Liver (tissue), 8 donors: ENCODE measurements at regions not wholly inside any gene's neighbourhood (a gene's known extent, or its start where the extent isn't known, plus 50 kb on each side); places are given as distances from the start of the nearest gene placed in this dataset.

ENCODE experiments used
- DNase-seq: peaks from one replicate; pipeline ENCODE4 v3.0.0-alpha.2; 2017; ENCODE audit warnings: low spot score
- H3K27ac ChIP-seq, 2 donors: one replicate each; pipeline ENCODE4 v1.7.0; 2013; ENCODE audit warnings: inconsistent platforms in 2 of 2, low read length in 2 of 2, control low read depth in 1 of 2, low read depth in 1 of 2, mild to moderate bottlenecking in 1 of 2
- H3K27me3 ChIP-seq, 4 donors: one replicate each; pipeline versions ENCODE4 v1.6.1 to v1.7.0; 2013; ENCODE audit warnings: low read length in 3 of 4, inconsistent platforms in 1 of 4, mild to moderate bottlenecking in 1 of 4, moderate library complexity in 1 of 4; ENCODE audit not compliant: control insufficient read depth in 4 of 4, insufficient read depth in 4 of 4
- H3K36me3 ChIP-seq, 4 donors: one replicate each; pipeline versions ENCODE4 v1.6.1 to v1.7.0; 2013; ENCODE audit warnings: low read length in 3 of 4, mild to moderate bottlenecking in 3 of 4, low read depth in 1 of 4, moderate library complexity in 1 of 4; ENCODE audit not compliant: control insufficient read depth in 4 of 4, insufficient read depth in 3 of 4
- H3K4me1 ChIP-seq, 4 donors: one replicate each; pipeline versions ENCODE4 v1.6.1 to v1.7.0; 2013; ENCODE audit warnings: low read length in 3 of 4, mild to moderate bottlenecking in 3 of 4, moderate library complexity in 1 of 4; ENCODE audit not compliant: control insufficient read depth in 4 of 4, insufficient read depth in 4 of 4
- H3K4me3 ChIP-seq, 3 donors: one replicate each; pipeline versions ENCODE4 v1.6.1 to v1.7.0; 2013; ENCODE audit warnings: low read length in 3 of 3, control low read depth in 1 of 3, low read depth in 1 of 3, mild to moderate bottlenecking in 1 of 3
- H3K9ac ChIP-seq, 2 donors: one replicate each; pipeline ENCODE4 v1.7.0; 2013; ENCODE audit warnings: low read length in 2 of 2, mild to moderate bottlenecking in 2 of 2, moderate library complexity in 2 of 2, control low read depth in 1 of 2, low read depth in 1 of 2
- H3K9me3 ChIP-seq, 4 donors: one replicate each; pipeline versions ENCODE4 v1.6.1 to v1.7.0; 2013; ENCODE audit warnings: low read length in 3 of 4; ENCODE audit not compliant: control insufficient read depth in 4 of 4
- ATF3 ChIP-seq: IDR thresholded peaks from 2 replicates; pipeline ENCODE4 v1.6.1; 2016; ENCODE audit warnings: antibody characterized with exemption
- CTCF ChIP-seq: fragments of 150-350 bp; IDR thresholded peaks from 2 replicates; pipeline ENCODE4 v1.5.1; 2017; ENCODE audit warnings: improper control_type of control experiment, low read depth, low read length; ENCODE audit not compliant: missing input control
- EGR1 ChIP-seq, 2 donors: IDR thresholded peaks; 2 replicates each; pipeline ENCODE4 v1.6.1; 2016 to 2018; ENCODE audit warnings: antibody characterized with exemption in 2 of 2, low read depth in 2 of 2
- FOXA1 ChIP-seq: IDR thresholded peaks from 2 replicates; pipeline ENCODE4 v1.6.1; 2016; ENCODE audit warnings: antibody characterized with exemption
- FOXA2 ChIP-seq: IDR thresholded peaks from 2 replicates; pipeline ENCODE4 v1.6.1; 2016; ENCODE audit warnings: antibody characterized with exemption
- GABPA ChIP-seq, 2 donors: IDR thresholded peaks in 1 of 2; conservative IDR thresholded peaks in 1 of 2; 2 replicates each; pipeline ENCODE4 v1.6.1; 2016; ENCODE audit warnings: antibody characterized with exemption in 2 of 2, mild to moderate bottlenecking in 1 of 2, moderate library complexity in 1 of 2
- HNF4A ChIP-seq, 2 donors: conservative IDR thresholded peaks; 2 replicates each; pipeline ENCODE4 v1.6.1; 2016; ENCODE audit warnings: antibody characterized with exemption in 2 of 2, mild to moderate bottlenecking in 2 of 2
- HNF4G ChIP-seq: IDR thresholded peaks from 2 replicates; pipeline ENCODE4 v1.6.1; 2016; ENCODE audit warnings: antibody characterized with exemption
- JUND ChIP-seq, 2 donors: IDR thresholded peaks; 2 replicates each; pipeline ENCODE4 v1.6.1; 2016; ENCODE audit warnings: antibody characterized with exemption in 2 of 2
- MAX ChIP-seq: IDR thresholded peaks from 2 replicates; pipeline ENCODE4 v1.6.1; 2016; ENCODE audit warnings: antibody characterized with exemption
- NR2F2 ChIP-seq: IDR thresholded peaks from 2 replicates; pipeline ENCODE4 v1.6.1; 2016; ENCODE audit warnings: antibody characterized with exemption
- RAD21 ChIP-seq, 2 donors: IDR thresholded peaks; 2 replicates each; pipeline ENCODE4 v1.6.1; 2016; ENCODE audit warnings: antibody characterized with exemption in 2 of 2, mild to moderate bottlenecking in 2 of 2
- REST ChIP-seq: IDR thresholded peaks from 2 replicates; pipeline ENCODE4 v1.6.1; 2016; ENCODE audit warnings: antibody characterized with exemption, mild to moderate bottlenecking
- RXRA ChIP-seq, 2 donors: IDR thresholded peaks; 2 replicates each; pipeline ENCODE4 v1.6.1; 2017 to 2018; ENCODE audit warnings: antibody characterized with exemption in 2 of 2, mild to moderate bottlenecking in 1 of 2
- SP1 ChIP-seq: IDR thresholded peaks from 2 replicates; pipeline ENCODE4 v1.6.1; 2018; ENCODE audit warnings: antibody characterized with exemption, mild to moderate bottlenecking
- TAF1 ChIP-seq: conservative IDR thresholded peaks from 2 replicates; pipeline ENCODE4 v1.6.1; 2016; ENCODE audit warnings: antibody characterized with exemption, mild to moderate bottlenecking
- YY1 ChIP-seq: IDR thresholded peaks from 2 replicates; pipeline ENCODE4 v1.6.1; 2016; ENCODE audit warnings: antibody characterized with exemption, mild to moderate bottlenecking
- ZBTB33 ChIP-seq: IDR thresholded peaks from 2 replicates; pipeline ENCODE4 v1.6.1; 2016; ENCODE audit warnings: antibody characterized with exemption
- WGBS: extraction: QIAGEN DNeasy Blood & Tissue Kit; methylation state at CpG from one replicate; pipeline ENCODE4 v1.1.7; 2013; 5-methylcytosine and 5-hydroxymethylcytosine counted together
- donor health status: healthy.
- donor health status: healthy.
- donor health status: healthy.
- donor health status: healthy.
- donor health status: healthy.

DNA sequence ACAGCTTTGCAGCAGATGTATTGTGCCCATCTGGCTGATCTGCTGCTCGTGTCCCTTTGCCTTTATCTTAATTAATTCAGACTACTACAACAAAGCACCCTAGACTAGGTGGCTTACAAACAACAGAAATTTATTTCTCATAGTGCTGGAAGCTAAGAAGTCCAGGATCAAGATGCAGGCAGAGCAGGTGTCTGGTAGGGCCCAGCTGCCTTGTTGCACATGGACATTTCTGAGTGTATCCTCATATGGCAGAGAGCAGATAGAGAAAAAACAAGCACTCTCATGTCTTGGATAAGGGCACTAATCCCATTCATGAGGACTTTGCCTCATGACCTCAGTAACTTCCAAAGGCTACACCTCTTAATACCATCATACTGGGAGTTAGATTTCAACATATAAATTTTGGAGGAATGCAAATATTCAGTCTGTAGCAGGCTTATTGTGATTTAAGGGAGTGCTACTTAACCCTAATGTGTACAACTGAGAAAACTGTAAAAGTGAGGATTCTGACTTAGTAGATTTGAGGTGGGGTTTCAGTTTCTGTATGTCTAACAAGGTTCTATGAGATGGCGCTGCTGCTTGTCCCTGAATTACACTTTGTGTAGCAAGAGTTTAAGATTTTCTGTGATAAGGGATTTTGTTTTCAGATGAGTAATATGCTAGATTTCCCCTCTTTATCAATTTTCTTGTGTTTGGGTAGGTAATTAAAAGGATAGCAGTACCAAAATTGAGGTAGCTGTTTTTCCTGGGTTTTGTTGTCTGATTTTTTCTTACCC lies 473.2 kb upstream of the TECRL start:
- no peak for TF ChIP-seq FOXA2
- TF ChIP-seq FOXA1 = no peak
- H3K27ac ChIP-seq = no peak overlapping the region
- H3K27me3 ChIP-seq = no peaks in the 10 kb centered on the region
- H3K36me3 ChIP-seq = no peaks in the 10 kb centered on the region
- H3K9me3 ChIP-seq = no peaks in the 10 kb centered on the region
- H3K4me3 ChIP-seq = no peak overlapping the region
- DNase-seq = no peak
- H3K9ac ChIP-seq = no peak overlapping the region
- H3K4me1 ChIP-seq = no peaks in the 10 kb centered on the region
- 58% methylated on average over 2 of the region's 2 CpGs for WGBS

GRCh38 chr4:64880557-64880956 lies 471.3 kb upstream of the TECRL start:
- TF ChIP-seq NR2F2 = no peak
- TF ChIP-seq CTCF = no peak
- 91% methylated on average over 12 of the region's 12 CpGs for WGBS
- Histone ChIP-seq H3K27ac (no peak overlapping the region), H3K4me3 (no peak overlapping the region), H3K4me1 (no peaks in the 10 kb centered on the region), H3K9ac (no peak overlapping the region), H3K27me3 (no peaks in the 10 kb centered on the region), H3K36me3 (no peaks in the 10 kb centered on the region), H3K9me3 (no peaks in the 10 kb centered on the region)
- DNase-seq = no peak

DNA sequence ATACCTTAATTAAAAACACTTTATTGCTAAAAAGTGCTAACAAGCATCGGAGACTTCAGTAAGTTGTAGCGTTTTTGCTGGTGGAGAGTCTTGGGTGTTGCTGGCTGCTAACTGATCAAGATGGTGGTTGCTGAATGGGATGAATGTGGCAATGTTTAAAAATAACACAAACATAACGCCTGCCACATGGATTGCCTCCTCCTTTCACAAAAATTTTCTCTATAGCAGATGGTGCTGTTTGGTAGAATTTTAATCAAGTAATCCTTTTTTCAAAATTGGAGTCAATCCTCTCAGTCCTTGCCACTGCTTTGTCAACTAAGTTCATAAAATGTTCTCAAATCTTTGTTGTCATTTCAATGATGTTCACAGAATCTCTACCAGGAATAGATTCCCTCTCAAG lies 466.8 kb upstream of the TECRL start:
- no peak overlapping the region for H3K9ac ChIP-seq
- no peak for DNase-seq
- H3K27me3 ChIP-seq = no peaks in the 10 kb centered on the region
- H3K27ac ChIP-seq = no peak overlapping the region
- 66% methylated on average over 3 of the region's 3 CpGs for WGBS
- no peaks in the 10 kb centered on the region for H3K36me3 ChIP-seq
- H3K9me3 ChIP-seq = no peaks in the 10 kb centered on the region
- no peaks in the 10 kb centered on the region for H3K4me1 ChIP-seq
- TF ChIP-seq GABPA (IDR thresholded peaks at IDR 0.05 in 1 of 2, conservative IDR thresholded peaks at IDR 0.05 in 1 of 2) (no peak), REST (no peak), NR2F2 (no peak), HNF4G (no peak), TAF1 (no peak), CTCF (no peak), EGR1 (IDR thresholded peaks at IDR 0.05; ENCODE audit: low read depth in 2 of 2) (no peak), FOXA1 (no peak), ATF3 (no peak), RAD21 (IDR thresholded peaks at IDR 0.05) (no peak), YY1 (no peak), SP1 (no peak), JUND (IDR thresholded peaks at IDR 0.05) (no peak), ZBTB33 (no peak), MAX (no peak), FOXA2 (no peak), HNF4A (conservative IDR thresholded peaks at IDR 0.05) (no peak), RXRA (IDR thresholded peaks at IDR 0.05) (no peak)
- H3K4me3 ChIP-seq = no peak overlapping the region
